Brain pericyte (primary cell): ENCODE measurements at regions not wholly inside any gene's neighbourhood (a gene's known extent, or its start where the extent isn't known, plus 50 kb on each side); places are given as distances from the start of the nearest gene placed in this dataset.
"Not testable (repeated sequence)": the region's sequence is repeated elsewhere in the genome, so short reads cannot be mapped to it uniquely, and the experiment has no call there.

ENCODE experiments used
- DNase-seq: peaks from one replicate; pipeline ENCODE4 v3.0.0-alpha.2; 2012; ENCODE audit warnings: low read depth, low spot score

DNA sequence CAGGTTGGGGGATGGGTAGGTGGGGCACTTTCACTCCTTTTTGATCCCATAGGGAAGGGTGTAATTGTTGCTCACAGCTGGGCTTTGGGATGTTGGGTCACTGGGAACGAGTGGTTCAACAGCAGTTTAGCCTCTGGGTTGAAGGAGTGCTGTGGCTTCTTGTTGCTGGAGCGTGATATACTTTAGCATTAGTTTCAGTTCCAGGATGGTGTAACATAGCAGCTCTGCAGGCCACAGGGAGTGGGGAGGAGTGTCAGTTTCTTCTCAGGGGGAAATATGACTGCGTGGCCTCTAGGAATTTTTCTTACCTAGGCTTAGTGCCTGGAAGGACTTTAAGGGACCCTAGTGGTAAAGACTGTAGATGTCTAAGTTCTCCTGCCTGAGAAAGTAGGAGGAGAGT, 1105.3 kb upstream of the TMPRSS15 start:
- DNase-seq = no peak

GRCh38 chr21:19510057-19510456, 1106.5 kb upstream of the TMPRSS15 start:
- DNase-seq = no peak

GRCh38 chr21:19510653-19511052, 1107.1 kb upstream of the TMPRSS15 start:
- DNase-seq = no peak

- no peak for DNase-seq
Measured at GRCh38 chr21:19522381-19522780, 1118.8 kb upstream of the TMPRSS15 start.

- no peak for DNase-seq
Measured at GRCh38 chr21:19523061-19523460, 1119.5 kb upstream of the TMPRSS15 start.

- no peak for DNase-seq
Measured at GRCh38 chr21:19523746-19524145, 1120.2 kb upstream of the TMPRSS15 start.

GRCh38 chr21:19529031-19529430, 1125.4 kb upstream of the TMPRSS15 start:
- DNase-seq = no peak

DNA sequence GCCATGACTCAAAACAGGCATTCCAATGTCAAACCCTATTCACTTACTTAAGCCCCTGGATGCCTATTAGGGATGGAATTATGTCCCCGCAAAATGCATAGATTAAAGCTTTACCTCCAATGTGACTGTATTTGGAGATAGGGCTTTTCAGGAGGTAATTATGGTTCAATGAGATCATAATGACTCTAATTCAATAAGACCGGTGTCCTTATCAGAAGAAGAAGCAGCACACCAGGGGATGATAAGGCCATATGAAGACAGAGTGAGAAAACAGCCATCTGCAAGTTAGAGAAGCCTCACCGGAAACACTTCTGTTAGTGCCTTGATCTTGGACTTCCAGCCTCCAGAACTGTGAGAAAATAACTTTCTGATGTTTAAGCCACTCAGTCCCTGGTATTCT, 1131.8 kb upstream of the TMPRSS15 start:
- no peak for DNase-seq

GRCh38 chr21:19537116-19537515, 1133.5 kb upstream of the TMPRSS15 start:
- no peak for DNase-seq

DNA sequence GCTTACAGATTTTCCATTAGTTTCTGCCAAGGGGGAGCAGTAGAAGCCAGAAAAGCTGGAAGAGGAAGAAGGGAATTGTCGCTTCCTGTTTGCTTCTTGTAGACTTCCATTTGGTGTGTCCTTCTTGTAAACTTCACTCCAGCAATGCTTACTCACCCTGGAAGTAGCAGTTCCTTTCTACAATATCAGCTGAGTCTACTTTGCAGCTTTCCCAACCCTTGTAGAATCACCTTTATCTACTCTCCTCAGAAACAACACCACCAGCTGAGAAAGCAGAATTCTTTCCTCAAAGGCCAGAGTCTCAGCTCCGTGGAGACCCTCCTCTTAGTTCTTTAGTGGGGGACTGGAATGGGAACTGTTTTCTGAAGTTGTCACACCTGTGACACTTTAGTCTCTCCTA, 1136.7 kb upstream of the TMPRSS15 start:
- DNase-seq = no peak

DNA sequence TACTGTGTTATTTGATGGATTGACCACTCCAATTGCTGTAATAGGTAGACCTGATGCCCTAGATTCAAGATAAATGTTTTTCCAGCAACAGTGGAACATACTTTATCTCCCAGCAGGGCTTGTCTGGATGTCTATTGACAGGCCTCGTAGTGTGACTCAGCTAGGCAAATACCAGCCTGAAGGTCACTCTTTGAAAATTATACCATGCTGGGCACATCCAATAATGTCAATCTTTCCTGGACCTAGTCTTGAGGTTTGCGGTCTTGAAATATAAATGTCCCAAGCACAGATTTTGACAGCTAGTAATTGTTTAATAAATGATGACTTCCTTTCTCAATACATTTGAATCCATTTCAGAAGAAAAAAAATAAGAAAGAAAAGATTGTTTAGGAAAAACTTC, 1138.0 kb upstream of the TMPRSS15 start:
- DNase-seq = no peak

DNA sequence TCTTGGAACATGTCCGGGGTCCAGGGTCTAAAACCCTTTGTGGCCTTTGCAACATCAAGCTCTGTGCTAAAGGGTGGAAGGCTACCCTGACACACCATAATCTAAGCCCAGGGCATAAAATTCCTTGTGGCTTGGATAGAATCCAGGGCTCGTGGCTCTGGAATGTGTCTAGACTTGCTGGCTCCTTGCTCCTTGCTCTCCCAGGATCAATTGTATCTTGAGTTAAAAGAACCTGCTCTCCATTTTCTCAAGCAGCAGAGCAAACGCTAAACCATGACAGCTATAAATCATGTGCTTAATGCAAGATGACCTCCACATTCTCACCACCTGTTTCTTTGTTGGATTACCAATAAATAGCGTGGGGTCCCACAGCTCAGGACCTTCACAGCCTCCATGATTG, 1140.9 kb upstream of the TMPRSS15 start:
- not testable (repeated sequence) for DNase-seq

- DNase-seq = no peak
Measured at GRCh38 chr21:19547951-19548840, 1144.6 kb upstream of the TMPRSS15 start.

GRCh38 chr21:19553919-19554615, 1150.5 kb upstream of the TMPRSS15 start:
- no peak for DNase-seq

- no peak for DNase-seq
Measured at GRCh38 chr21:19557046-19557445, 1153.5 kb upstream of the TMPRSS15 start.

DNA sequence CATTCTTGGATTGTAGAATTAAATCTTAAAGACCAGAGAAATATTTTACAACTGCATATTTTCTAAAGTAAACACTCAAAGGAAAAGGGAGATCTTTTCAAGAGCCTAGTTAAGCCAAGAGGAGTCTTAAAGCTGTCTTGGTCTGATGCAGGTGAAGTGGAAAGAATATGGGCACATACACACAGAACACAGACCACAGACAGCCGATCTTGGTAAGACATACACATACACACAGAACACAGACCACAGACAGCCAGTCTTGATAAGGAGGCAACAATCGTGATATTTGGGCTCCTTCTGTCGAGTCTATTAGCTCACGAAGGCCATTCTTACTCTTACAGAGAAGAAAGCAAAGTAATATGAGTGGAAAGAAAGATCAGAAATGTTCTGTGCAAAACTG, 1153.9 kb upstream of the TMPRSS15 start:
- DNase-seq = no peak

GRCh38 chr21:19565587-19565986, 1162.0 kb upstream of the TMPRSS15 start:
- no peak for DNase-seq

DNA sequence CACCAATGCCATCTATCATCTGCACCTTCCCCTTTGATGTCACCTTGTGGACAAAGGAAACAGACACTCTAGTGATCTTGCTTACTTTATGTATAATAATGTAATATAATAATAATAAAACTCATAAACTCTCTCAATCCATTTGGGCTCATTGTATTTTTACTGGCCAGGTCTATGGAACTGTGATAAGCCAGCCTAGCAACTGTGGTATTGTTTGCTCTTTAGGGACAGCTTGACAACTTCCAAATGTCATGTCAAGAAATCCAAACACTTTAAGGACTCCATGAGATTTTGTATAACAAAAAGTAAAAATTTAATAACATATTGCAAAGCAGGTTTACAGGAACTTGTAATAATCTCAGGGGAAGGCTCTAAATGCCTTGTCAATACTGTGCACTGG, 1163.4 kb upstream of the TMPRSS15 start:
- no peak for DNase-seq

DNA sequence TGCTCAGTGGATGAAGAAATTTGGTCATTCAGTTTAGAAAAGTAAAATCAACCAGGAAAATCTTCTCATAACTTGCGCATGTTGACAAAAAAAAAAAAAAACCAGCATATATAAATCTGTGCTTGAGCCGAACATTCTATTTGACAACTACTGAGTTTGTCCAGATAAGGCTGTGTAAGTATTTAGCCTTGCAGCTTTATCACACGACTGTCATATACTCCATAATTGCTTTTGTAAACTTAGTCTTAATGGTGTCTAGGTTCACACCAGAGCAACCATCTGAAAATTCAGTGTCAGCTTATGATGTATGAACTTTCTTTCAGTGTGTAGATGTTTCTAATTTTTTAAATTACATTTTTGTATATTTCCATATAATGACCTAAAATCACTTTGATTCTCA, 1173.8 kb upstream of the TMPRSS15 start:
- no peak for DNase-seq

DNA sequence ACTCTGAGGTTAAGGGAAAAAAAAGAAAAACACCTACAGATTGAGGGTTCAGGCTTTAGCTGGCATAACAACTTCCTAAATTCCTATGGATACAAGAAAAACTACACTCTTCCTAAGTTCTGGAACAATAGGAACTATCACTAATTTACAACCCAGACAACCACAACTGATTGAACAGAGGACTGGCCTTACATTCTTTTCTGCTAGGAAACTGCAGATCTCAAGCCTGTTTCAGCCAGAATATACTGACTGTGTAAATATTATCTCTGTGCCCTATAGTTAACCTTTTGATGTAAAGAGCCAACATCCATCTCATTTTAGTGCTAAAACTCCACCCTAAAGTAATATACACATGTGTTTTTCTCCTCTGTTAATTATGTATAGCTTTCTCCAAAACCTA, 1186.5 kb upstream of the TMPRSS15 start:
- DNase-seq = no peak

GRCh38 chr21:19603011-19603593, 1199.5 kb upstream of the TMPRSS15 start:
- DNase-seq = no peak

DNA sequence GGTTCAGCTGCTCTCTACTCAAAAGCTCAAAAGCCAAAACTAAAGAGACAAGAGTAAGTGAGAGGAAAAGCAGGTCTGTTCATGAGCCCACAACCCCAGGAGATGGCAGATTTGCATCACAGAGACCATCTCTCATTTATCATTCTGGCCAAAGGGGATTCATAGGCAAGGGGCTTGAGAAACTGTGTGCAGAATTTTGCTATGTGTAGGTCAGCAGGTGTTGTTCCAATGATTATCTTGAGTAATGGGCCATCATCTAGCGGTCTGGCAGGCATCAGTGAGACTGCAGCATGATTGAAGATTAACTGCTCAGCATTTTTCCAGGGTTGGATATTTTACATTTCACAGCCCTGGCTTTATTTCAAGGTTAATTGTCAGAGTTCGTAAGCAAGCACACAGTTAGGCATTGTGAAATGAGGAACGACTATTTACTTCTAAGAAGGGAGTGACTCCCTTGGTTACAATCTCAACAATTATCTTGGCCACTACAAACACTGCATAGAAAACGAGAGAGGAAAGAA, 1204.6 kb upstream of the TMPRSS15 start:
- DNase-seq = no peak
